ENCODE measurements at regions not wholly inside any gene's neighbourhood (a gene's known extent, or its start where the extent isn't known, plus 50 kb on each side); places are given as distances from the start of the nearest gene placed in this dataset.

- no peaks in the 10 kb centered on the region for H3K4me1 ChIP-seq (ENCODE audit: control insufficient read depth, extremely low read depth, insufficient read depth, low read length)
- no peak overlapping the region for H3K4me2 ChIP-seq (ENCODE audit: control insufficient read depth, extremely low read depth, insufficient read depth, low read depth, low read length)
- no peak overlapping the region for H3K27ac ChIP-seq (ENCODE audit: control insufficient read depth, insufficient read depth, low read length)
- H3K9me1 ChIP-seq (ENCODE audit: control insufficient read depth, extremely low read depth, insufficient read depth, low read length) = no peaks in the 10 kb centered on the region
- H2AFZ ChIP-seq (ENCODE audit: control insufficient read depth, low read length) = no peak overlapping the region
- DNase-seq (ENCODE audit: low read depth, low spot score) = no peak
- no peak for TF ChIP-seq EZH2 (IDR thresholded peaks at IDR 0.05; ENCODE audit: low read length)
- TF ChIP-seq CTCF (optimal IDR thresholded peaks at IDR 0.05 in 1 of 3, IDR thresholded peaks at IDR 0.05 in 1 of 3, conservative IDR thresholded peaks at IDR 0.05 in 1 of 3; ENCODE audit: extremely low read depth in 1 of 3, insufficient read depth in 2 of 3, low read length in 3 of 3) = no peak
- dilution Hi-C loops (cut with MboI; ENCODE audit: extremely low pct_ligation_motif_present, low sequenced_read_pairs) = no loop called here
- H3K9ac ChIP-seq (ENCODE audit: control insufficient read depth, extremely low read depth, insufficient read depth, low read length) = no peak overlapping the region
- H3K36me3 ChIP-seq (ENCODE audit: control insufficient read depth in 2 of 2, extremely low read depth in 1 of 2, insufficient read depth in 2 of 2, low read length in 2 of 2) = no peaks in the 10 kb centered on the region
- no peak overlapping the region for H3K4me3 ChIP-seq (ENCODE audit: control insufficient read depth in 2 of 3, extremely low read depth in 1 of 3, insufficient read depth in 2 of 3, low read depth in 1 of 3, low read length in 3 of 3)
- no peaks in the 10 kb centered on the region for H3K79me2 ChIP-seq (ENCODE audit: control insufficient read depth, insufficient read depth, low read length)
- H3K9me3 ChIP-seq (ENCODE audit: control insufficient read depth, low read depth, low read length) = no peaks in the 10 kb centered on the region
- H3K27me3 ChIP-seq (ENCODE audit: control insufficient read depth, extremely low read depth, insufficient read depth, low read length) = no peaks in the 10 kb centered on the region
- FAIRE-seq = no peak
- no peaks in the 10 kb centered on the region for H4K20me1 ChIP-seq (ENCODE audit: control insufficient read depth, extremely low read depth, insufficient read depth, low read length)
Measured at GRCh38 chr1:91624331-91624730, 123.7 kb downstream of the CDC7 start.

Small RNAs in the stretch of these regions (small RNA-seq; reads per million reads assigned to genes)
- gene AL714022.1 (ENCODE audit: insufficient read length in 3 of 3, low read depth in 3 of 3, low replicate concordance in 1 of 3) = 0 reads per million in 3 experiments

All from keratinocyte (primary cell).